A549 (cell line): ENCODE measurements at regions not wholly inside any gene's neighbourhood (a gene's known extent, or its start where the extent isn't known, plus 50 kb on each side); places are given as distances from the start of the nearest gene placed in this dataset.

Source experiments
- ATAC-seq, 2 experiments: fragments of 200-7000 bp in 1 of 2; fragments of >200 bp in 1 of 2; cut with Nextera tagmentation in 1 of 2; cut with Tn5 transposase in 1 of 2; 3 replicates each; pipeline versions ENCODE4 v1.8.0 to v1.9.1; 2018 to 2020; ENCODE audit warnings: mild to moderate bottlenecking in 1 of 2, moderate library complexity in 1 of 2
- CTCF ChIA-PET: fragments of 300-600 bp; sonication (Branson Sonifier 250); formaldehyde crosslinking; extraction: SDS; loops from one replicate; lab custom pipeline; 2021; ENCODE audit warnings: antibody characterized with exemption, inconsistent platforms; lab: Yijun Ruan, JAX
- POLR2A ChIA-PET: fragments of 350-600 bp; formaldehyde crosslinking; extraction: SDS; loops from one replicate; lab custom pipeline; 2021; ENCODE audit warnings: antibody characterized with exemption, inconsistent platforms; lab: Yijun Ruan, JAX
- DNase-seq, 2 experiments: peaks; one replicate each; pipeline versions ENCODE4 v3.0.0 to v3.0.0-alpha.2; 2011 to 2016; ENCODE audit warnings: low read depth in 1 of 2, low spot score in 1 of 2
- FAIRE-seq: peaks from 2 replicates; lab custom pipeline; 2011; peaks lifted over from hg19 to GRCh38; lab: Jason Lieb, UNC
- H3K27ac ChIP-seq, 2 experiments: fragments of >200 bp; sonication (Bioruptor Twin); formaldehyde crosslinking; 3 replicates each; pipeline ENCODE4 v1.5.1; 2016 to 2017
- H3K4me1 ChIP-seq: fragments of >200 bp; sonication (Bioruptor Twin); formaldehyde crosslinking; 3 replicates; pipeline ENCODE4 v1.6.1; 2016
- H3K4me2 ChIP-seq: fragments of >200 bp; sonication (Bioruptor Twin); formaldehyde crosslinking; 3 replicates; pipeline ENCODE4 v1.6.1; 2016
- H3K4me3 ChIP-seq: fragments of >200 bp; sonication (Bioruptor Twin); formaldehyde crosslinking; 3 replicates; pipeline ENCODE4 v1.5.1; 2016
- H3K9me3 ChIP-seq: fragments of >200 bp; sonication (Bioruptor Twin); formaldehyde crosslinking; 3 replicates; pipeline ENCODE4 v1.6.1; 2016
- CTCF ChIP-seq: fragments of >200 bp; sonication (Bioruptor Twin); formaldehyde crosslinking; IDR thresholded peaks from 3 replicates; pipeline ENCODE4 v1.5.1; 2016
- E2F6 ChIP-seq: IDR thresholded peaks from 2 replicates; pipeline ENCODE4 v1.6.1; 2012; ENCODE audit warnings: low read depth, borderline replicate concordance
- EHF ChIP-seq: fragments of 250-450 bp; sonication (Bioruptor Pico); IDR thresholded peaks from 2 replicates; pipeline ENCODE4 v1.5.0; 2020; ENCODE audit warnings: mild to moderate bottlenecking
- EP300 ChIP-seq, 2 experiments: fragments of >200 bp; sonication (Bioruptor Twin); formaldehyde crosslinking; IDR thresholded peaks; 2 replicates in 1 of 2; 3 replicates in 1 of 2; pipeline ENCODE4 v1.6.1; 2016 to 2017
- FOXS1 ChIP-seq: fragments of 250-450 bp; sonication (Bioruptor Pico); IDR thresholded peaks from 2 replicates; pipeline ENCODE4 v1.5.0; 2020; ENCODE audit warnings: mild to moderate bottlenecking, moderate library complexity
- HDAC2 ChIP-seq: fragments of 200-600 bp; sonication (generic); IDR thresholded peaks from 2 replicates; pipeline ENCODE4 v1.6.1; 2016
- JUN ChIP-seq, 2 experiments: fragments of >200 bp; sonication (Bioruptor Twin); formaldehyde crosslinking; IDR thresholded peaks; 2 replicates in 1 of 2; 3 replicates in 1 of 2; pipeline ENCODE4 v1.6.1; 2016 to 2017
- KDM1A ChIP-seq: fragments of 200-600 bp; sonication (generic); IDR thresholded peaks from 2 replicates; pipeline ENCODE4 v1.6.1; 2016; ENCODE audit warnings: low read depth, mild to moderate bottlenecking
- KDM5A ChIP-seq: fragments of 200-600 bp; sonication (generic); IDR thresholded peaks from 2 replicates; pipeline ENCODE4 v1.6.1; 2016; ENCODE audit warnings: antibody characterized with exemption, mild to moderate bottlenecking
- MYC ChIP-seq: IDR thresholded peaks from 2 replicates; pipeline ENCODE4 v1.6.1; 2012; ENCODE audit warnings: mild to moderate bottlenecking, inconsistent platforms, low read length, improper control_type of control experiment, borderline replicate concordance
- NPAS2 ChIP-seq: fragments of 250-450 bp; sonication (Bioruptor Pico); IDR thresholded peaks from 2 replicates; pipeline ENCODE4 v1.8.0; 2022; ENCODE audit warnings: mild to moderate bottlenecking, moderate library complexity, borderline replicate concordance
- NR3C1 ChIP-seq: fragments of >200 bp; sonication (Bioruptor Twin); formaldehyde crosslinking; IDR thresholded peaks from 3 replicates; pipeline ENCODE4 v1.6.1; 2017
- PBX3 ChIP-seq: IDR thresholded peaks from 2 replicates; pipeline ENCODE4 v1.6.1; 2012
- POLR2A ChIP-seq: IDR thresholded peaks from 2 replicates; pipeline ENCODE4 v1.6.1; 2012; ENCODE audit warnings: mild to moderate bottlenecking, low read length
- RARB ChIP-seq: fragments of 250-450 bp; sonication (Bioruptor Pico); IDR thresholded peaks from 2 replicates; pipeline ENCODE4 v1.8.0; 2021; ENCODE audit warnings: mild to moderate bottlenecking, moderate library complexity
- RCOR1 ChIP-seq: fragments of 150-350 bp; IDR thresholded peaks from 2 replicates; pipeline ENCODE4 v1.6.1; 2014; ENCODE audit warnings: antibody characterized with exemption, low read length, low read depth
- RNF2 ChIP-seq: fragments of 200-600 bp; sonication (generic); IDR thresholded peaks from 2 replicates; pipeline ENCODE4 v1.6.1; 2016; ENCODE audit warnings: low read depth, mild to moderate bottlenecking, antibody characterized with exemption, moderate library complexity, borderline replicate concordance
- SMC3 ChIP-seq: fragments of >200 bp; sonication (Bioruptor Twin); formaldehyde crosslinking; IDR thresholded peaks from 3 replicates; pipeline ENCODE4 v1.6.1; 2018; ENCODE audit warnings: inconsistent platforms
- TFCP2L1 ChIP-seq: fragments of 250-450 bp; sonication (Bioruptor Pico); IDR thresholded peaks from 2 replicates; pipeline ENCODE4 v1.5.0; 2021; ENCODE audit warnings: mild to moderate bottlenecking
- TP53 ChIP-seq: fragments of 250-450 bp; sonication (Bioruptor Pico); IDR thresholded peaks from 2 replicates; pipeline ENCODE4 v1.5.0; 2021; ENCODE audit warnings: mild to moderate bottlenecking, moderate library complexity
- USF2 ChIP-seq: fragments of 450-650 bp; IDR thresholded peaks from 2 replicates; pipeline ENCODE4 v1.6.1; 2014; ENCODE audit warnings: antibody characterized with exemption
- ZC3H11A ChIP-seq: fragments of 450-650 bp; IDR thresholded peaks from 2 replicates; pipeline ENCODE4 v1.6.1; 2014; ENCODE audit warnings: antibody characterized with exemption, mild to moderate bottlenecking
- WGBS: methylation state at CpG from one replicate; pipeline ENCODE4 v1.1.6; 2017; ENCODE audit errors: missing lambda C conversion rate; 5-methylcytosine and 5-hydroxymethylcytosine counted together
- TF ChIP-seq, protein P1 (sequence below): fragments of 250-450 bp; sonication (Bioruptor Pico); IDR thresholded peaks from 2 replicates; pipeline ENCODE4 v1.5.0; 2021; ENCODE audit warnings: mild to moderate bottlenecking, moderate library complexity, borderline replicate concordance
- TF ChIP-seq, protein P2 (sequence below): fragments of >200 bp; sonication (Bioruptor Twin); formaldehyde crosslinking; IDR thresholded peaks from 3 replicates; pipeline ENCODE4 v1.6.1; 2016

- DNase-seq (no peak), FAIRE-seq (no peak), ATAC-seq (no peak)
- POLR2A ChIA-PET, result no interaction called here
- no peak overlapping the region for H3K27ac ChIP-seq
- no peak overlapping the region for H3K4me3 ChIP-seq
- H3K4me2 ChIP-seq, result no peak overlapping the region
- WGBS, result 36% methylated on average over 4 of the region's 4 CpGs
- no peaks in the 10 kb centered on the region for H3K9me3 ChIP-seq
- TF ChIP-seq RCOR1 (no peak), RARB (CRISPR knock-in tag) (no peak), FOXS1 (CRISPR knock-in tag) (no peak), HDAC2 (no peak), EHF (CRISPR knock-in tag) (no peak), EP300 (IDR thresholded peaks at IDR 0.05) (no peak), CTCF (no peak), TP53 (no peak), TFCP2L1 (CRISPR knock-in tag) (no peak), USF2 (no peak), ZC3H11A (no peak), POLR2A (no peak), KDM1A (no peak), RNF2 (no peak)
- TF ChIP-seq, protein P1, sequence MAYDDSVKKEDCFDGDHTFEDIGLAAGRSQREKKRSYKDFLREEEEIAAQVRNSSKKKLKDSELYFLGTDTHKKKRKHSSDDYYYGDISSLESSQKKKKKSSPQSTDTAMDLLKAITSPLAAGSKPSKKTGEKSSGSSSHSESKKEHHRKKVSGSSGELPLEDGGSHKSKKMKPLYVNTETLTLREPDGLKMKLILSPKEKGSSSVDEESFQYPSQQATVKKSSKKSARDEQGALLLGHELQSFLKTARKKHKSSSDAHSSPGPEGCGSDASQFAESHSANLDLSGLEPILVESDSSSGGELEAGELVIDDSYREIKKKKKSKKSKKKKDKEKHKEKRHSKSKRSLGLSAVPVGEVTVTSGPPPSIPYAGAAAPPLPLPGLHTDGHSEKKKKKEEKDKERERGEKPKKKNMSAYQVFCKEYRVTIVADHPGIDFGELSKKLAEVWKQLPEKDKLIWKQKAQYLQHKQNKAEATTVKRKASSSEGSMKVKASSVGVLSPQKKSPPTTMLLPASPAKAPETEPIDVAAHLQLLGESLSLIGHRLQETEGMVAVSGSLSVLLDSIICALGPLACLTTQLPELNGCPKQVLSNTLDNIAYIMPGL (CRISPR knock-in tag), result no peak
- TF ChIP-seq, protein P2, sequence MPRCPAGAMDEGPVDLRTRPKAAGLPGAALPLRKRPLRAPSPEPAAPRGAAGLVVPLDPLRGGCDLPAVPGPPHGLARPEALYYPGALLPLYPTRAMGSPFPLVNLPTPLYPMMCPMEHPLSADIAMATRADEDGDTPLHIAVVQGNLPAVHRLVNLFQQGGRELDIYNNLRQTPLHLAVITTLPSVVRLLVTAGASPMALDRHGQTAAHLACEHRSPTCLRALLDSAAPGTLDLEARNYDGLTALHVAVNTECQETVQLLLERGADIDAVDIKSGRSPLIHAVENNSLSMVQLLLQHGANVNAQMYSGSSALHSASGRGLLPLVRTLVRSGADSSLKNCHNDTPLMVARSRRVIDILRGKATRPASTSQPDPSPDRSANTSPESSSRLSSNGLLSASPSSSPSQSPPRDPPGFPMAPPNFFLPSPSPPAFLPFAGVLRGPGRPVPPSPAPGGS, result no peak
- H3K4me1 ChIP-seq, result no peaks in the 10 kb centered on the region
- CTCF ChIA-PET, result interaction anchor here (1.4 kb wide), 1 partner anchor 11 kb away, joined by 5 read pairs; no protein-coding TSS in a partner anchor
Measured at GRCh38 chr1:220382994-220383393, 110.7 kb upstream of the RAB3GAP2 start.

DNA sequence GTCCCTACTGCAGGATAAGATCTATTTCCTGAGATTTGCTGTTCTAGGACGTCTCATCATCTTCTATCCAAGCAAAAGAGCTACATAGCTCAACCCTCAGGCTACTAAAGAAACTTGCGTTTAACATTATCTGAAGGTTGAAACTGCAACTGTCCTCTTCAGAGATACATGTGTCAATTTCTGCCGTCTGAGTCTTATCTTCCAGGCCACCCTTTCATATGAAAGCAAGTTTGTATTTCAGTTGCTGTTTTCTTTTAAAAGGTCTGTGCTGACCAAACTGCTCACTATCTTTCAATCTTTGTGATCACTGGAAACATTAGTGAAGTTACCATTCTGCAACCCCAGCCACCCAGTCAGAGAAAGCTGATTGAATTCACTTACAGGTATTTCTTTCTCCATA, 108.6 kb upstream of the RAB3GAP2 start:
- FAIRE-seq (no peak), ATAC-seq (no peak), DNase-seq (no peak)
- TF ChIP-seq NR3C1 (no peak), NPAS2 (CRISPR knock-in tag) (no peak), FOXS1 (CRISPR knock-in tag) (no peak), SMC3 (no peak), MYC (no peak), E2F6 (no peak), JUN (IDR thresholded peaks at IDR 0.05) (no peak), KDM5A (no peak), PBX3 (no peak)
- 44% methylated on average over 3 of the region's 3 CpGs for WGBS
- H3K4me2 ChIP-seq, result no peak overlapping the region
- ChIA-PET POLR2A (no interaction called here), CTCF (no interaction called here)
- no peaks in the 10 kb centered on the region for H3K4me1 ChIP-seq
- H3K9me3 ChIP-seq, result no peaks in the 10 kb centered on the region
- no peak overlapping the region for H3K4me3 ChIP-seq
- no peak overlapping the region for H3K27ac ChIP-seq
